ENCODE measurements at regions not wholly inside any gene's neighbourhood (a gene's known extent, or its start where the extent isn't known, plus 50 kb on each side); places are given as distances from the start of the nearest gene placed in this dataset.

DNA sequence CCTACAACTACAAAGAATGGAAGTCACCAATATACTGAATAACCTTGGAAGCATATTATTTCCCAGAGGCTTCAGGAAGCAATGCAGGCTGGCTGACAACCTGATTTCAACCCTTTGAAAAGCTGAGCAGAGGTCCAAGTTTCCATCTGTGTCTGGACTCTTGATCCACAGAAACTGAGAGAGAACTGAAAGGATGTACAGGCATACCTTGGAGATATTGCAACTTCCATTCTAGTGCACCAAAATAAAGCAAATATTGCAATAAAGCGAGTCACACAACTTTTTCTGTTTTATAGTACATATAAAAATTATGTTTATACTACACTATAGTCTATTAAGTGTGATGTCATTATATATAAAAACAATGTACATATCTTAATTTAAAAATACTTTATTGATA, 85.3 kb downstream of the TYW3 start:
- DNase-seq: no peak

DNA sequence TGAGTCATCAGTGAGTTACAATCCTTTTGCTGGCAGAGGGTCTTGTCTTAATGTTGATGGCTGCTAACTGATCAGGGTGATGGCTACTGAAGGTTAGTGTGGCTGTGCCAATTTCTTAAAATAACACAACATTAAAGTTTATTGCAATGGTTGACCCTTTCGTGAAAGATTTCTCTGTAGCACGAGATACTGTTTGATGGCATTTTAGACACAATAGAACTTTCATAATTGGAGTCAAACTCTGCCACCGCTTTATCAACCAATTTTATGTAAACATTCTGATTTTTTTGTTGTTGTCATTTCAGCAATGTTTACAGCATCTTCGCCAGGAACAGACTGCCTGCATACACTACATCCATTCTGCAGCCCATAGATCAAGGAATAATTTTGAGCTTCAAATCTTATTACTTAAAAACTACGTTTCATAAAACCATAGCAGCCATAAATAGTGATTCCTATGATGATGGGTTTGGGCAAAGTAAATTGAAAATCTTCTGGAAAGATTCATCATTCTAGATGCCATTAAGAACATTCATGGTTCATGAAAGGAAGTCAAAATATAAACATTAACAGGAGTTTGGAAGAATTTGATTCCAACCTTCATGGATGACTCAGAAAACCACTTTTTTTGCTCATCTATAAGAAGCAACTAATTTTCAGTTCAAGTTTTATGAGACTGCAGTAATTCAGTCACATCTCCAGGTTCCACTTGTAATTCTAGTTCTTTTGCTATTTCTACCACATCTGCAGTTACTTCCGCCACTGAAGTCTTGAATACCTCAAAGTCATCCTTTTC, 85.9 kb downstream of the TYW3 start:
- DNase-seq: no peak

DNA sequence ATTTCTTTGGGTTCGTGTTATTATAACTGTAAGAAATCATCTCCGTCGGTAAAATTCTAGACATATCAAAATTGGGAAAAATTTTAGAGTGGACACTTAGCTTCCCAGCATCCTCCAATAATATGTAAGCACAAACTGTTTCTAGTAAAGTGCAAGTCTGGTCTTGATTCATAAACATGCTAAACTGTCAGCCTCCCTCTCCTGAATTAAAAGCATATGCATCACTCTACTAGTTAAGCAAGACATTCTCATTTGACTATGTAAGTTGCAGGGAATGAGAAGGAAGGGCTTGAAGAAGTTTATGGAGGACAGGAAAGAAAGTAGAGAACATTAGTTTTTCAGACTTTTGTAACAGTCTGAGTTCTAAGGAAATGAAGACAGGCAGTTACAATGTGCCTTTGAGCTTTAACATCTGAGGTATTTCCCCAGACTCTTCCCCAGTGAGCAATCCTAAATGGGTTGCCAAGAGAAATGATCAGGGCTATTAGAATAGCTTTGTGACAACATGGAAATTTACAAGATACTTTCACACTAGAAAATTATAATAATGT, 90.0 kb downstream of the TYW3 start:
- no peak for DNase-seq

DNA sequence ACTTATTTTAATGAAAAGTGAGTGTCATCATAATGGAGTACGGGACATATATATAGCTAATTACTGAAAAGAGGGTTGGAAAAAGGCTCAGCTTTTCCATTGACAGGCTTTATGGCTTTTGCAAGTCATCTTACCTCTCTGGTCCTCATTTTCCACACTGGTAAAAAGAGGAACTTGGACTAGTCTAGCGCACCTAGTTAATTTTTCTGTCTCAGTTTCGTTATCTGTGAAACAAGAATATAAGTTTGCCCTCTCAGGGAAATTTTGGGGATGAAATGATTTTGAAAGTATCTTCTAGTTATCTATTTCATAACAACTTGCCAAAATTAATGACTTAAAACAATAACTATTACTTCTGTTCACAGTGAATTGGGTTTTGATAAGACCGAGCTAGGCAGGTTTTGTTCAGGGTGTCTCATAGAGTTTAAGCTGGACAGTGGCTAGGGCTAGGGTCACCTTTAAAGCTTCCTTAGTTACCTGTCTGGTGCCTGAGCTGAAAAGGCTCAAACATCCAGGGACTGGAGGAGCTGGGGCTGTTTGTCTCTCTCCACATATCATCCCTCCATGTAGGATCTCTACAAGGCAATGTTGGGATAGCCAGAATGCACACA, 91.7 kb downstream of the TYW3 start:
- no peak for DNase-seq

DNA sequence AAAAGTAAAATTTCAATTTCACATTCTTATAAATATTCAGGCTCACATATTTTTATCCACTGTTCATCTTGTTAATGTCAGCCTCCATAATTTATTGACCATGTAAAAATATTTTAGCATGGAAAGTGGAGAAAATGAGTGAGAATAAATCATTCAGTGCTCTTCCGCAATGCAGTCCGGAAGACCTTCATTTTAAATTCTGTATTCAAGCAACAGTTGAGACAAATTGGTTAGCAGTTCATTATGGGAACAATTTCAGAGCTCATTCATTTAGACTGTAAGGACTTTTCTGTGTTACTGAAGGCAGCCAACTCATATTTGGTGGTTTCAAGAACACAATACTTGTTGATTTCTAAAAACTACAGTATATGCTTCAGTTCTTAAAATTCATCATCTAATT, 97.8 kb downstream of the TYW3 start:
- DNase-seq: no peak

DNA sequence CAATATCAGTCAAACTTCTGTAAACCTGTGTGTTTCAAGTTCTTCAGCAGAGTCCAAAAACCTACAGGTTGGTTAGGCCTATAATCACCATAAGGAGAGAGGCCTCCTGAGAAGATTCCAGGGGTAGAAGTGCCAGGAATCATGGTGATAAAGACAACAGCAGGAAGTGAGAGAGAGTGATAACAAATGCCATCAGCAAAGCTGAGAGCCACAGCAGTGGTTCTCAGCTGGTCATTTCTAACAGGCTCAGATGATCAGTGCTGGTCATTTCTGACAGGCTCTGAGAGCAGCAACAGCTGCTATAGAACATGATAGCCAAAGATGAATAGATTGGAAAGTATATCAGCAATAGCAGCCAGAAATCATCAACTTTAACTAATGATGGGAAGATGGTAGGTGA, 101.3 kb downstream of the TYW3 start:
- DNase-seq: no peak

DNA sequence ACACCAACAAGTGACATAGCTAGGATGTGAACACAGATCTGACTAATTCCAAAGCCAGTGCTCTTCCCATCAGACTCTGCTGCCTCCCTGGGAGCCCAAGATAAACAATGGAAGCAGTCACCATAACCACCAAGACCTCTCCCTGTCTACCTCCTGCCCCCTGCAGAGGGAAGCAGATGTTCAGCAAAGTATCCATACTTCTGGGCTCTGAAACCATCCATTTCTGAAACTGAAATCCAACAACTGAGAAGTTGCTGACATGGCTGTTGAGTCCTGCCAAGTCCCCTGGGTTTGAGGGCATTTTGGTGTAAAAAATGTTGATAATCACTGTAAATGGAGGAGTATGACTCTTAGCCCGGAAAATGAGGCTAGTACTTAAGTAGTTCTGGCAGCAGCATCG, 102.1 kb downstream of the TYW3 start:
- DNase-seq: peak; percentile 13

DNA sequence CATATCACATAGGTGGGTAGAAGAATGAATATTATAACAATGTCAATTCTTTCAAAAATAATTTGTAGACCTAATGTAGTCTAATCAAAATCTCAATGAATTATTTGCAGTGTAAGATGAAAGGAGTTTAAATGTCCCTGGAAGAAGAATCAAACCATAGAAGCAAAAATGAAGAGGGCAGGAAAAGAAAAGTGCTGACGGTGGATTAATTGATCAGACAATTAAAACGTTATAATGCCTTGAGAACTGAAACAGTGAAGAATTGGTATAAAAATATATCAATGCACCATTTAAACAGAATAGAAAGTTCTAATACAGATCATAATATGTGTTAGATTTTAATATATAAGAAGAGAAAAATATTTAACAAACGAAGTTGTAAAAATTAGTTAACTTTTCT, 109.8 kb downstream of the TYW3 start:
- DNase-seq: no peak

DNA sequence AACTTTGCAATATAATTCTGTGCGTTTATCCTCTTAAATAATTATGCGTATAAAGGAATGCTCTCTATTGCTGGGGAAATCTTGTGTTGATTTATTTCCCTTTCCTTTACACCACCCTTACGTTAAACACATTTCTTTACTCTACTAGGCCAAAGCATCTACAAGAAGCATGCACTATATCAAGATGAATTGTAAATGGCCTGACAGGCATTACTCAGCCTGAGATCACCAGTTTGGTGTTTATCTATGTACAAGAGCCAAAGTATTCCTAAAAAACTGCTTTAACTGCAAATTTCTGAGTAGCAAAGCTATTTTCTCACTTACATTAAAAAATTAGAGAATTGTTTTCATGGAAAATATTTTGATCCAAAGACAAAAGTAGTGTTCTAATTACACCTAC, 114.8 kb downstream of the TYW3 start:
- no peak for DNase-seq

DNA sequence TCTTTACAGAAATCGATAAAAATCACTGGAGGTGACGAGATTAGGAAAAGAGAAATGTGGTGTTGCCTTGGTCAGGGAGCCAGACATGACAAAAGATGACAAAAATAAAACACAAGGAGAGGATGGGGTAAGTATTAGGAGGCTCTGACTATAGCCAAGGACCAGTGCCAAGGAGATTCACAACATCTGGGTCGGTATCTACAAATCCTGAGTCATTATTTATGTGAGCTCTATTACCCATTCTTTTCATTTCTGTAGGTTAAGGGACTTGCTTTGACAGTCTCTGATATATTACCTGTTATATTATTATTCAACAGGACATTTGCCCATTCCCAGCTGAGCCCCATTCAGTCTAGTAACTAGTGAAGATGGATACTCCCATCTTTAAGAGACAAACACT, 120.8 kb downstream of the TYW3 start:
- DNase-seq: no peak

DNA sequence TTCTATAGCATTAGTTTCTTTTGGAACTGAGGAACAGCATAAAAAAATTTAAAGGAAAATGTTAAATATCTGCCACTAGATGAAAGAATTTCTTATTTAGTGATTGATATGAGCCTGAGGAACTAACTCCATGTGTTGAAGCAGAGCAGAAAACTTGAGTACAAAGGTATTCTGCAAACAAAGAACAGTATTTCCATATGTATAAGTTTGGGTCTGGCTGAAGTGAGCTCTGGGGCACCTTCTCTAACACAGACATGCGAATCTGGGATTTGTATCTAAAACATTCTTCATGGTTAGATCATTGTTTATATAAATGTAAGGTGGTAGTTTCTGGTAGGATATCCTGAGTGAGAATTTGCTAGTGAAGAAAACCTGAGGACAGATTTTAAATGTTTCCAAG, 123.2 kb downstream of the TYW3 start:
- no peak for DNase-seq

DNA sequence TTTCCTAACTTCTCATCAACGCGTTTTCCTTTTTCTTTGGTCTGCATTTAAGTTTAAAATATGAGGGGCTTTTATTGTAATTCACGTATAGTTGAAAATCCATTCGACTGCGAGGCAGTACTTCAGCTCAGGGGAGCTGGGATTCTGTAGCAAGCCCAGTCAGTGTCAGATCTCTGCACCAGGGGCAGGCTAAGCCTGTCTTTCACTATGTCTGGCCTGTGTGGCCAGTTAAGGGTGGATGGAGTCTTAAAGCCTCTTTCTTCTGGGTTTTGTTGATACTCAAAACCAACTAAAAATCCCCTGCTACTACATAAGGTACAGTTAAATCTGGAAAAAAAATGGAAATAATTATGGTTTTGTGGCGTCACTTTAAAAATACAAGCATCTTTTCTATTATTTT, 124.7 kb downstream of the TYW3 start:
- DNase-seq: peak; percentile 7

DNA sequence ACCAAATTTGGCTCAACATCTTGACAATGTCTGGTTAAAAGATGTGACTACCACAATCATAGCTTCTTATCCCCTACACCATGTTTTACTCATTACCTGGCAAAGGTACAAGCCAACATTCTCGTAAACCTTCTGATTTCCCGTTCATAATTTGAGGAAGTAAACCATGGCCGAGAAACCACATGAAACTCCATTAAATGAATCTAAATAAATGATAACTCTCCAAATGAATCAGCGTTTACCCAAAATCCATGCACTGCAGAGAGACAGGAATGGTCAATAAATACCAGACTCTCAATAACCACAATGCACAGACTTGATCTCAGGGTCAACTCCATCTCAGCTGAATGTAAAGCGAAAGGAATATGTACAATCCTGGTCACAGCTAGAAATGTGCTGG, 125.2 kb downstream of the TYW3 start:
- no peak for DNase-seq

DNA sequence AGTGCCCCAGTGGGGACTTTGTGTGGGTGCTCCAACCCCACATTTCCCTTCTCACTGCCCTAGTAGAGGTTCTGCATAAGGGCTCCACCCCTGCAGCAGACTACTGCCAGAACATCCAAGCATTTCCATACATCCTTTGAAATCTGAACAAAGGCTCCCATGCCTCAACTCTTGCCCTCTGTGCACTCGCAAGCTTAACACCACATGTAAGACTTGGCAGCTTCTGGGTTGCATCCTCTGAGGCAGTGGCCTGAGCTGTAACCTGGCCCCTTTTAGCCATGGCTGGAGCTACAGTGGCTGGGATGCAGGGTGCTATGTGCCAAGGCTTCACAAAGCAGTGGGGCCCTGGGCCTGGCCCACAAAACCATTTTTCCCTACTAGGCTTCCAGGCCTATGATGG, 128.9 kb downstream of the TYW3 start:
- no peak for DNase-seq

DNA sequence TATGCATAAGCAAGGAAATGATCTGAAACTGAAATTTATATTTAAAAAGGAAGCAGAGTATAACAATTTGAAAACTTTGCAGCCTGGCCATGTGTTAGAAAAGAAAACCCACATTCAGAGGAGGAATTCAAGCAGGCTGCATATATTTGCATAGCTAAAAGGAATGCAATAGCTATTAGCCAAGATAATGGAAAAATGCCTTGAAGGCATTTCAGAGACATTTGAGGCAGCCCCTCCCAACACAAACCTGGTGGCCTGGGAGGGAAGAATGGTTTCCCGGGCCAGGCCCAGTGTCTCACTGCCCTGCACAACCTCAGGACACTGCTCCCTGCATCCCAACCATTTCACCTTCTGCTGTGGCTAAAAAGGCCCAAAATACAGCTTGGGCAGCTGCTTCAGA, 136.8 kb downstream of the TYW3 start:
- DNase-seq: no peak

DNA sequence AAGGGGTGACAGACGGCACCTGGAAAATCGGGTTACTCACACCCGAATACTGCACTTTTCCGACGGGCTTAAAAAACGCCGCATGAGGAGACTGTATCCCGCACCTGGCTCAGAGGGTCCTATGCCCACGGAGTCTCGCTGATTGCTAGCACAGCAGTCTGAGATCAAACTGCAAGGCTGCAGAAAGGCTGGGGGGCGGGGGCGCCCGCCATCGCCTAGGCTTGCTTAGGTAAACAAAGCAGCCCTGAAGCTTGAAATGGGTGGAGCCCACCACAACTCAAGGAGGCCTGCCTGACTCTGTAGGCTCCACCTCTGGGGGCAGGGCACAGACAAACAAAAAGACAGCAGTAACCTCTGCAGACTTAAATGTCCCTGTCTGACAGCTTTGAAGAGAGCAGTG, 144.4 kb downstream of the TYW3 start:
- DNase-seq: peak; percentile 27

DNA sequence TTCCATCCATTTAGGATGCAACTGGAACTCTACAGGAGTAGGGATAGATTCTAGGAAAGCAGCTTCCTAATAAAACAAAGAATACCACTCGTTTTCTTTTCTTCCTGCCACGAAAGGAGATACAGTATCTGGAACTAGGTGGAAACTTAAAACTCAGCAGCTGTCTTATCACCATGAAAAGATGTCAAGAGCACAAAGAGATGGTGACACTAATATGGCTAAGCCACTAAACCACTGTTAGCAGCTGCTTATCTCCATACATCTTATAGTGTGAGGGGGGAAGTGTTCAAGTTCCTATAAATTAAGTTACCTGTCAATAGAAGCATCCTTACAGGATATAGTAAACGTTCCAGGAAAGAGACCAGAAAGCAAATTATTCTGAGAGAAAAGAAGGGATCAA, 162.5 kb downstream of the TYW3 start:
- peak; percentile 13 for DNase-seq

DNA sequence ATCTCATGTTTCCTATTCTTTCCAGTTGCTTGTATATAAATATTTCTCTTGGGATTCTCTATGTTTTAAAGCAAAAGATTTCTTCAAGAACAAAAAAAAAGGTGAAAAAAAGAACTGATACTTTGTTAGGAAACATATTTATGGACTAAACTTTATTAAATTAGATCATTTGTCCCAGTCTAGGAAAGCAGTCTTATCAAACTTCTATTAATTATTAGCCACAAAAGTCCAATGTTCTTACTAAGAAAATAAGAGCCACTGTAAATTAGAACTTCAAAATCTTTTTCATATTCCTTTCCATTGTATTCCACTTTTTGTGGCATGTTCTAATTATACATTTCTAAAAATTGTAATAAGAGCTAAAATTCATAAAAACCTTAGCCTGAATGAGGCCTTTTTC, 175.2 kb downstream of the TYW3 start:
- no peak for DNase-seq

DNA sequence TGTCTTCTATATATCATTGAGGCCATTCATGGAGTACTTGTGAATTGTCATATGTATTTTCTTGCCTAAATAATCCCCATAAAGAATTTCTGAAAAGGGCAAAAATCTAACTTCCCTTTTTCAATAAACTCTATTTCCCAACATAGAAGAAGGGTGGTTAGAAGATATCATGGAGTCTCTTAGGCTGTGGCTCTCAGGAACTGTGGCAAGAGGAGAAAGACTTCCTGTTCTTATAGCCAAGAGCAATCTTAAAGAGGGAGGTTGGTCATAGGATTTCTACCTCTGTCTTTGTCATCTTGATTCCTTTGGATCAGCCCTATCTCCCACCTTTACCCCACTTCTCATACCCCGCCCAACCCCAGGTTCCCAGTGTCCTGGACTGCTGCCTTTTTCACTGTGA, 175.8 kb downstream of the TYW3 start:
- no peak for DNase-seq

DNA sequence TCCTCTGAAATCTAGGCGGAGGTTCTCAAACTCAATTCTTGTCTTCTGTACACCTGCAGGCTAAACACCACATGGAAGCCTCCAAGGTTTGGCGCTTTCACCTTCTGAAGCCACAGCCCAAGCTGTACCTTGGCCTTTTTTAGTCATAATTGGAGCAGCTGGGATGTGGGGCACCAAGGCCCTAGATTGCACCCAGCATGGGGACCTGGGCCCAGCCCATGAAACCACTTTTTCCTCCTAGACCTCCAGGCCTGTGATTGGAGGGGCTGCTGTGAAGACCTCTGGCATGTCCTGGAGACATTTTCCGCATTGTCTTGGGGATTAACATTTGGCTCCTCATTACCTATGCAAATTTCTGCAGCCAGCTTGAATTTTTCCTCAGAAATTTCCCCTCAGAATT, 181.0 kb downstream of the TYW3 start:
- no peak for DNase-seq

DNA sequence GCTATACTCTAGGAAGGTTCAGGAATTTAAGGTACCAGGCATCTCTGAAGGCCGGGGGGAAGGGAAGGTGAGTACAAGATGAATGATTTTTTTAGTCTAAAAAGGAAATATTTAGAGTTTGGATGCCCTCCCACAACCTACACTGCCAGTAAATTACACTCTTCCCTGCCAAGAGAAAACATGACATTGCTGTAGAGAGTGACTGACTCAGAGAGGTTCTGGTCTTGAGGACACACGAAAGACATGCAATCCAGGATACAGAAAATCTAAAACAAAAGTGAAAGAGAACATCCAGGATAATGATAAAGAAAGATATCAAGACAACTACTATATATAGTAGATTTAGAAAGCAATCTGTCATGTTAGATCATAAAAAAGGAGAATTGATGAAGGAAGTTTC, 200.5 kb downstream of the TYW3 start:
- DNase-seq: no peak

DNA sequence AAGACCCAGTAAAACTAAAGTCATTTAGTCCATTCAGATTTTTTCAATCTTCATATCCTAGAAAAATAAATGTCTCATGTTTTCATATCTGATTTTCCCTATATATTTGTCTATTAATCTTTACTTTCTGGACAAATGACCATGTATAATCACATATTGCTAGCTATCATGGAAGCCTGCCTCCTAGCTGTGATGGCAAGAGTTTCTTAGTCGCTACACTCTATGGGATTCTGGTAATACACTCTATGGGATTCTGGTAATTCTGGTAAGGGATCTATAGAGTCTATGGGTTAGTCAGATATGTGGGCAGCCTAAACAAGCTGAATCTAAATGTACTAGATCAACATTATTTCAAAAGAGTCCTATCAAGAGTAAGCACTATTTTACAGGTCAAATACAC, 198.7 kb upstream of the LHX8 start:
- DNase-seq: no peak

DNA sequence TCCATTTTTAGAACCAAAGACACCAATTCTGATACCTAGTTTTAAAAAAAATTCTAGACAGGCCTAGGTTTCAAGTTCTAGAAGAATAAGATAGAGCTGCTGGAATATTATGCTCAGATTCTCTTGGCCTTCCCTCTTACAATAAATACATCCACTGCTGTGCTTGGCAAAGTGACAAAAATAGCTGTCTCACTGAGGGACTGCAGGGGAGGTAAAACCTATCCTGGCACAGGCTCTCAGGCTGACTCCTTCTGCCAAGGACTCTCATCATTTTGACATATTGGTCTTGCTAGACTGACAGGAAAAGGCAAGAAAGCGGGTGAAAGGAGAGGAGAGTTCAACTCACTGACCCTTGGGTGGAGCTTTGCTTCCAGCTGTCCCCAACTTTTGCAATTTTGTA, 197.0 kb upstream of the LHX8 start:
- DNase-seq: no peak

DNA sequence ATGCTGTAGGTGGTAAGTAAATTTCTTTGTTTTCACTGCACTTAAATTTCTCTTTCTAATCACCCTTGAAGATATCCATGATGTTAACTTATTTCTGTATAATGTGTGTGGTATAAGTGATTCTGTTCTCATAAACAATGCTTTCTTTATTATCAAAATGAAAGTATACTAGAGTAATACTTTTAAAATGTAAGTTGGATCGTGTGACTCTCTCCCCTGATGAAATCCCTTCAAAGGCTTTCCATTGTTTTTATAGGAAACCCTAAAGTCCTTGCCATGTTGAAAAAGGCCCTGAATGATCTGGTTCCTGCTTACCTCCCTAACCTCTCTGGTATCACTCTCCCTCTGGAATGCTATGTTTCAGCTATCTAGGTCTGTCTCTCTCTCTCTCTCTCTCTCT, 191.1 kb upstream of the LHX8 start:
- DNase-seq: no peak

DNA sequence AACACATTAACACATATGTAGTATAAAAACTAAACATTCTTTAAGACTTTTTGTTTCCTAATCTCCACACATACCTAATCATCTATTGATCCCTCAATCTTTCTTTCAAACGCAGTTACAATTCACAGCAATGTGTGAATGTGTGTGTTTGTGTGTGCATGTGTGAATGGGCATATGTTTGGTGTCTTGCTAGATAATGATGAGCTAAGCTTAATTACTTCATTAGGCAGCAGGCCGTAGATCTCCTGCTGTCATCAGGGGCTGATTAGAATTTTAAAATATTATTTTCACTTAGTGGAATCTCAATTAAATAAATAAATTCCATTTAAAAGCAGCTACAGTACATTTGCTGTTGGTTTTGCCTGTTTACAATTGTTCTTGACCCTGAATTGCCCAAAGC, 187.8 kb upstream of the LHX8 start:
- DNase-seq: peak; percentile 39
